Heart right ventricle (tissue), 16 donors: ENCODE measurements at regions not wholly inside any gene's neighbourhood (a gene's known extent, or its start where the extent isn't known, plus 50 kb on each side); places are given as distances from the start of the nearest gene placed in this dataset.

ENCODE experiments used
- ATAC-seq, 8 donors: fragments of 200-7000 bp; cut with Tn5 transposase; one replicate each; pipeline ENCODE4 v1.9.1; 2020; ENCODE audit warnings: mild to moderate bottlenecking in 8 of 8, moderate library complexity in 8 of 8, moderate number of reproducible peaks in 1 of 8
- DNase-seq, 2 donors: peaks; one replicate each; pipeline ENCODE4 v3.0.0-alpha.2; 2020
- H3K27ac ChIP-seq, 10 donors: fragments of 200-600 bp; sonication (generic) in 2 of 10; one replicate each; pipeline versions ENCODE4 v1.5.0 to v1.8.0; 2020 to 2022; ENCODE audit warnings: mild to moderate bottlenecking in 3 of 10
- H3K27me3 ChIP-seq, 7 donors: fragments of 200-600 bp; one replicate each; pipeline ENCODE4 v1.8.0; 2021 to 2022; ENCODE audit warnings: mild to moderate bottlenecking in 2 of 7
- H3K36me3 ChIP-seq, 9 donors: fragments of 200-600 bp; sonication (generic) in 1 of 9; one replicate each; pipeline versions ENCODE4 v1.5.0 to v1.8.0; 2020 to 2022; ENCODE audit warnings: mild to moderate bottlenecking in 2 of 9
- H3K4me1 ChIP-seq, 9 donors: fragments of 200-600 bp; sonication (generic) in 1 of 9; one replicate each; pipeline versions ENCODE4 v1.5.0 to v1.8.0; 2020 to 2022; ENCODE audit warnings: mild to moderate bottlenecking in 4 of 9
- H3K4me3 ChIP-seq, 10 donors: fragments of 200-600 bp; sonication (generic) in 2 of 10; one replicate each; pipeline versions ENCODE4 v1.5.0 to v1.8.0; 2020 to 2022; ENCODE audit warnings: mild to moderate bottlenecking in 7 of 10, moderate library complexity in 2 of 10
- H3K9me3 ChIP-seq, 11 donors: fragments of 200-600 bp in 10 of 11; sonication (generic) in 2 of 11; one replicate each; pipeline versions ENCODE4 v1.5.0 to v1.8.0; 2013 to 2022; ENCODE audit warnings: mild to moderate bottlenecking in 2 of 11, control low read depth in 1 of 11, moderate library complexity in 1 of 11
- WGBS, 2 donors: extraction: QIAGEN DNeasy Blood & Tissue Kit; methylation state at CpG; one replicate each; pipeline ENCODE4 v1.1.7; 2013; ENCODE audit warnings: inconsistent platforms in 1 of 2; 5-methylcytosine and 5-hydroxymethylcytosine counted together
- intact Hi-C, 10 donors: fragments of 100-400 bp; cut with DNase I; formaldehyde crosslinking; loops; one replicate each; pipeline versions ENCODE4 v1.11.1 to v1.14.2; 2022
- TF ChIP-seq, protein P1 (sequence below), 9 donors: fragments of 200-600 bp; sonication (generic) in 2 of 9; IDR thresholded peaks; one replicate each; pipeline versions ENCODE4 v1.5.0 to v1.8.0; 2021 to 2022; ENCODE audit warnings: antibody characterized with exemption in 9 of 9, mild to moderate bottlenecking in 5 of 9, moderate library complexity in 1 of 9
- donor health status: Arrhythmogenic right ventricular cardiomyopathy.
- donor health status: ischemic (EF 13 %, LVEDD 7.1; RV severe dilation, severe dysfunction).
- donor health status: healthy with polysubstance abuse.
- donor health status: DM: no; HTN: yes; CAD: no.
- donor health status: DM: no; HTN: no; CAD: no.
- donor health status: ischemic (EF 25% LVEDD 6.9; RV normal size, moderate dysfunction).
- donor health status: ischemic (EF 25% LVEDD 5.7; RV mildly dilated, moderate dysfunction).
- donor health status: healthy.
- donor health status: DM: yes; HTN: yes; CAD: no.
- donor health status: Ischemic cardiomyopathy.
- donor health status: ischemic (EF 35%, LVEDD 5.7; RV mildly dilated, moderate dysfunction).
- donor health status: nonischemic (EF 11% LVEDD 7.7; RV severe dilation, severe dysfunction).
- donor health status: DM: yes; HTN: yes; CAD: no.
- donor health status: PGD.
- donor health status: ischemic (EF 29% LVEDD 5.4; RV normal size, mild dysfunction).
- donor health status: nonischemic (EF 23%, LVEDD 6.1; RV moderate dilation, normal function).

DNA sequence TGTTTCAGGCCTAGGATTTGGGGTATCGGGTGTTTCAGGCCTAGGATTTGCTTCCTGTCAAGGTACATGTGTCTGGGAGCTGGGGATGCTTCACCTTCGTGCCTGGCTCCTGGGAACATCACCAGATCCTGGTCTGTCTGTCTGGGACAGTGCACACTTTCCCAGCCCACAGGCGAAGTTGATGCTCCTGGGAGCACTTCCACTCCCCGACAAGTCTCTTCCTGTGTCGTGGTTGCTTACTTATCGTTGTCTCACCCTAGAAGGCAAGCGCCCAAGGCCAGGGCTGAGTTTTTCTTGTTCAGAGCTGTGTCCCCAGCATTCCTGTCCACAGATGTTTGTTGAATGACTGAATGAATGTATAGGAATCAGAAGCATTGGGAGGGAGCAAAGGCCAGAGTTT lies 71.5 kb downstream of the LINC01488 start:
- 96 to 97% methylated on average over 7 of the region's 7 CpGs for WGBS, 2 donors
- TF ChIP-seq, protein P1, sequence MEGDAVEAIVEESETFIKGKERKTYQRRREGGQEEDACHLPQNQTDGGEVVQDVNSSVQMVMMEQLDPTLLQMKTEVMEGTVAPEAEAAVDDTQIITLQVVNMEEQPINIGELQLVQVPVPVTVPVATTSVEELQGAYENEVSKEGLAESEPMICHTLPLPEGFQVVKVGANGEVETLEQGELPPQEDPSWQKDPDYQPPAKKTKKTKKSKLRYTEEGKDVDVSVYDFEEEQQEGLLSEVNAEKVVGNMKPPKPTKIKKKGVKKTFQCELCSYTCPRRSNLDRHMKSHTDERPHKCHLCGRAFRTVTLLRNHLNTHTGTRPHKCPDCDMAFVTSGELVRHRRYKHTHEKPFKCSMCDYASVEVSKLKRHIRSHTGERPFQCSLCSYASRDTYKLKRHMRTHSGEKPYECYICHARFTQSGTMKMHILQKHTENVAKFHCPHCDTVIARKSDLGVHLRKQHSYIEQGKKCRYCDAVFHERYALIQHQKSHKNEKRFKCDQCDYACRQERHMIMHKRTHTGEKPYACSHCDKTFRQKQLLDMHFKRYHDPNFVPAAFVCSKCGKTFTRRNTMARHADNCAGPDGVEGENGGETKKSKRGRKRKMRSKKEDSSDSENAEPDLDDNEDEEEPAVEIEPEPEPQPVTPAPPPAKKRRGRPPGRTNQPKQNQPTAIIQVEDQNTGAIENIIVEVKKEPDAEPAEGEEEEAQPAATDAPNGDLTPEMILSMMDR (IDR thresholded peaks at IDR 0.05) = no peak
- ATAC-seq (no peak), DNase-seq (no peak)
- no peak overlapping the region for H3K27ac ChIP-seq
- H3K4me3 ChIP-seq = no peak overlapping the region
- H3K4me1 ChIP-seq = no peaks in the 10 kb centered on the region
- H3K27me3 ChIP-seq = no peaks in the 10 kb centered on the region
- no peaks in the 10 kb centered on the region for H3K36me3 ChIP-seq
- H3K9me3 ChIP-seq = peaks cover 0 to 39% (median 30%) of the 10 kb centered on the region in 11 donors
- intact Hi-C loops = no loop called here

DNA sequence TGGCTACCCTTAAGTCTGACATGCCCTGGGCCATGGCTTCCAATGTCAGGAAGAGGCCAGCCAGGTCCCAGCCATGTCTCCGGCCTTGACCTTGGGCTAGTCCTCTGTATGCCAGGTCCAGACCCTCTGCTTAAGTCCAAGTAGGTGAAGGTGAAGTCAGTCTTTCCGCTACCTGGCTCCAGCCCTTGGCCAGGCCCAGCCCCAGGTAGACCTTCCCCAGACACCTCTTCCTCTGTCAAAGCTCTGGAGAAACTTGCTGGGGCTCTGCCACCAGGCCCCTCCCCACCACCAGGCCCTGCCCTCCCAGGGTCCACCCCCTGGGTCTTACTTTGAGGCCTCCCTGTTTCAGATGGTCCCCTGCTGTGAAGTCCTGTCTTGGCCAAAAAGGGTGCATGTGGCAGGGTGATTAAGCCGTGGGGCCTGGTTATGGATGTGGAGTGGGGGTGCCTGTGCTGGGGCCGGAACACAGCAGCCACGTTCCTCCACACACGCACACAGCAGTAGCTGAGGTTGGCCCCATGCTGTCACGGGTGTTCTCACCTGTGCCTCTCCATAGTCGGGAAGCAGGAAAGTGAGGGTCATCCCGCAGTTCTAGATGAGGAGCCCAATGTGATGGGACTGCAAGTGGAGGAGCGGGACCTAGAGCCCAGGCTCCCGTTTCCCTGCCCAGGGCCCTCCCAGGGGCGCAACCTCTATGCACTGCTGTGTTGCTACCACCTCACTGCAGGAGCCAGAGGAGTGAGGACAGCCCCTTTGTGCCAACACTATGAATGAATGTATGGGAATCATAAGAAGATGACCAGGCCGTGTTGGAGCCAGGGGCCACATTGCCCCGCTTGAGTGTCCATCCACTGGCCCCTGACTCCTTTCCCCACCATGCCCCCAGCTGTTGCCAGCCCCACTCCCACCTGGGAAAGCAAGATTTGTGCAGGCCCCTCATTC lies 72.2 kb downstream of the LINC01488 start:
- intact Hi-C loops = no loop called here
- ATAC-seq (no peak), DNase-seq (no peak)
- H3K36me3 ChIP-seq = no peaks in the 10 kb centered on the region
- no peaks in the 10 kb centered on the region for H3K27me3 ChIP-seq
- TF ChIP-seq, protein P1 (IDR thresholded peaks at IDR 0.05) = no peak
- H3K9me3 ChIP-seq = peaks cover 0 to 32% (median 27%) of the 10 kb centered on the region in 11 donors
- H3K4me3 ChIP-seq = no peak overlapping the region
- no peak overlapping the region for H3K27ac ChIP-seq
- WGBS, 2 donors = 96% methylated on average over 14 of the region's 14 CpGs
- no peaks in the 10 kb centered on the region for H3K4me1 ChIP-seq

DNA sequence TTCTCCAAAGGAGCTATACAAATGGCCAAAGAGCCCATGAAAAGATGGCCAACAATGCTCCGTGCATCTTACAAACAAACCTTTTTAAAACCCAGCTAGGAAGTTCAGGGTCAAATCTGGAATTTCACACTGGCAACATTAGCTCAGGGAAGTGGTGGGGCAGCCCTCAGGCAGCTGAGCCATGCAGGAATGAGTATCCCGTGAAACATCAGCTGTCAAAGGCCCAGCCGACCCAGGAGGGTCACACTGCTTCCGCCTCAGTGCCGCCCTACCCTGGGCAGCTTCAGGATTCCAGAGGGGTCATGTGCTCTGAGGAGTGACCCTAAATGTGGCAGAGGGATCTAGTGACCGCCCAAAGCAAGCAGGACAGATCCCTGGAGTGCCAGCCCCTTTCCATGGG lies 73.4 kb downstream of the LINC01488 start:
- Histone ChIP-seq H3K36me3 (no peaks in the 10 kb centered on the region), H3K4me1 (no peaks in the 10 kb centered on the region), H3K27me3 (no peaks in the 10 kb centered on the region), H3K9me3 (peaks cover 0 to 20% (median 16%) of the 10 kb centered on the region in 11 donors), H3K27ac (no peak overlapping the region), H3K4me3 (no peak overlapping the region)
- 87 to 91% methylated on average over 6 of the region's 6 CpGs for WGBS, 2 donors
- TF ChIP-seq, protein P1 (IDR thresholded peaks at IDR 0.05) = no peak
- ATAC-seq (no peak), DNase-seq (no peak)
- intact Hi-C loops = no loop called here

DNA sequence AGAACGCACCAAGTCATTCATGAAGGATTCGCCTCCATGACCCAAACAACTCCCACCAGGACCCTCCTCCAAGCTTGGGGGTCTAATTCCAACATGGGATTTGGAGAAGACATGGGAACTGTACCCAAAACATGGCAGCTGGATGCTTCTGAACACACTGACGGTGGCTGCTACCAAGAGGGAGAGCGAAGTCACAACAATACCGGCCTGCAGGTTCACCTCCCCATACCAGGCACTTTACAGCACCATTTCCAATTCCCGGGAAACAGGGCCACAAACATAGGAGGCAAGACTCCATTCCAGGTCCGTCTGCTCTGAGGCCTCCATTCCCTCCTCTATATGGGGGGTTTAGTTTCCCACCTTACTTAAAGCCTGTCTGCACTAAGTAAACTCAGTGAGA lies 75.8 kb downstream of the LINC01488 start:
- no peaks in the 10 kb centered on the region for H3K36me3 ChIP-seq
- intact Hi-C loops = no loop called here
- TF ChIP-seq, protein P1 (IDR thresholded peaks at IDR 0.05) = no peak
- no peak for DNase-seq
- 96 to 100% methylated on average over 7 of the region's 7 CpGs for WGBS, 2 donors
- H3K27ac ChIP-seq = no peak overlapping the region
- peaks cover 0 to 15% (median 0%) of the 10 kb centered on the region in 11 donors for H3K9me3 ChIP-seq
- no peak for ATAC-seq
- no peaks in the 10 kb centered on the region for H3K4me1 ChIP-seq
- no peak overlapping the region for H3K4me3 ChIP-seq
- no peaks in the 10 kb centered on the region for H3K27me3 ChIP-seq
